IMR-90 (cell line): ENCODE measurements at regions not wholly inside any gene's neighbourhood (a gene's known extent, or its start where the extent isn't known, plus 50 kb on each side); places are given as distances from the start of the nearest gene placed in this dataset.

Experiments
- ATAC-seq: fragments of 200-7000 bp; cut with Tn5 transposase; 2 replicates; pipeline ENCODE4 v1.9.1; 2020; ENCODE audit warnings: low read depth, mild to moderate bottlenecking, moderate library complexity
- BruUV-seq: library from RNA; stranded (reverse); fragments of 400-500 nt; replicated peaks from 2 replicates; lab custom pipeline; 2021; lab: Mats Ljungman, UMichigan
- CTCF ChIA-PET: fragments of 300-600 bp; formaldehyde crosslinking; extraction: SDS; loops from one replicate; lab custom pipeline; 2021; ENCODE audit warnings: antibody characterized with exemption; lab: Yijun Ruan, JAX
- POLR2A ChIA-PET: fragments of 300-600 bp; sonication (Branson Sonifier 250); formaldehyde crosslinking; loops from one replicate; lab custom pipeline; 2022; ENCODE audit warnings: antibody characterized with exemption; ENCODE audit not compliant: unreplicated experiment; lab: Charles Lee
- DNase-seq: peaks from one replicate; pipeline ENCODE4 v3.0.0; 2013
- H2AFZ ChIP-seq: replicated peaks from 2 replicates; pipeline ENCODE3; 2013; ENCODE audit warnings: low read length, mild to moderate bottlenecking; ENCODE audit not compliant: poor library complexity
- H2AK5ac ChIP-seq: 2 replicates; pipeline ENCODE4 v1.6.1; 2013; ENCODE audit warnings: low read depth, low read length, inconsistent platforms
- H2AK9ac ChIP-seq: replicated peaks from 2 replicates; pipeline ENCODE3; 2013; ENCODE audit warnings: mild to moderate bottlenecking, low read depth, low read length, moderate library complexity; ENCODE audit not compliant: poor library complexity
- H2BK120ac ChIP-seq: 2 replicates; pipeline ENCODE4 v1.6.1; 2013; ENCODE audit warnings: low read depth, low read length, inconsistent platforms
- H2BK15ac ChIP-seq: 3 replicates; pipeline ENCODE4 v1.6.1; 2013; ENCODE audit warnings: low read depth, low read length, inconsistent platforms
- H2BK20ac ChIP-seq: 2 replicates; pipeline ENCODE4 v1.6.1; 2013; ENCODE audit warnings: low read depth, mild to moderate bottlenecking, inconsistent platforms, low read length, moderate library complexity
- H2BK5ac ChIP-seq: 2 replicates; pipeline ENCODE4 v1.6.1; 2013; ENCODE audit warnings: mild to moderate bottlenecking, low read depth, low read length, inconsistent platforms; ENCODE audit not compliant: poor library complexity, severe bottlenecking
- H3K14ac ChIP-seq: replicated peaks from 2 replicates; pipeline ENCODE4 v1.6.1; 2013; ENCODE audit warnings: low read depth, low read length, inconsistent platforms
- H3K18ac ChIP-seq: 2 replicates; pipeline ENCODE4 v1.6.1; 2013; ENCODE audit warnings: low read depth, low read length, control low read depth
- H3K23ac ChIP-seq: 2 replicates; pipeline ENCODE4 v1.6.1; 2013; ENCODE audit warnings: low read depth, low read length, inconsistent platforms
- H3K27ac ChIP-seq: 2 replicates; pipeline ENCODE4 v1.5.1; 2013; ENCODE audit warnings: mild to moderate bottlenecking, control low read depth, low read length; ENCODE audit not compliant: insufficient read depth
- H3K27me3 ChIP-seq: 2 replicates; pipeline ENCODE4 v1.6.1; 2013; ENCODE audit warnings: low read length; ENCODE audit not compliant: control insufficient read depth, insufficient read depth
- H3K36me3 ChIP-seq: 2 replicates; pipeline ENCODE4 v1.6.1; 2013; ENCODE audit warnings: low read length, mixed read lengths; ENCODE audit not compliant: control insufficient read depth, insufficient read depth
- H3K4ac ChIP-seq: 2 replicates; pipeline ENCODE4 v1.6.1; 2013; ENCODE audit warnings: low read depth, low read length, inconsistent platforms
- H3K4me1 ChIP-seq: 2 replicates; pipeline ENCODE4 v1.6.1; 2013; ENCODE audit warnings: low read length, mixed read lengths; ENCODE audit not compliant: control insufficient read depth, insufficient read depth
- H3K4me2 ChIP-seq: 2 replicates; pipeline ENCODE4 v1.6.1; 2013; ENCODE audit warnings: low read depth, mild to moderate bottlenecking, control low read depth, low read length, moderate library complexity
- H3K4me3 ChIP-seq: 2 replicates; pipeline ENCODE4 v1.5.1; 2013; ENCODE audit warnings: low read depth, mild to moderate bottlenecking, control low read depth, low read length, moderate library complexity; ENCODE audit not compliant: insufficient read depth
- H3K56ac ChIP-seq: 2 replicates; pipeline ENCODE4 v1.6.1; 2013; ENCODE audit warnings: low read length, inconsistent platforms; ENCODE audit not compliant: insufficient read depth; ENCODE audit errors: extremely low read depth
- H3K79me1 ChIP-seq, 2 experiments: 2 replicates each; pipeline ENCODE4 v1.6.1; 2013; ENCODE audit warnings: low read length in 2 of 2, inconsistent platforms in 1 of 2, low read depth in 1 of 2
- H3K9ac ChIP-seq: 2 replicates; pipeline ENCODE4 v1.6.1; 2013; ENCODE audit warnings: low read depth, low read length, control low read depth
- H3K9me1 ChIP-seq: 2 replicates; pipeline ENCODE4 v1.6.1; 2013; ENCODE audit warnings: low read length, inconsistent platforms; ENCODE audit not compliant: insufficient read depth
- H3K9me3 ChIP-seq: 2 replicates; pipeline ENCODE4 v1.6.1; 2013; ENCODE audit warnings: low read length; ENCODE audit not compliant: control insufficient read depth, insufficient read depth
- H4K20me1 ChIP-seq: 2 replicates; pipeline ENCODE4 v1.6.1; 2013; ENCODE audit warnings: low read length, inconsistent platforms; ENCODE audit not compliant: insufficient read depth
- H4K5ac ChIP-seq: 2 replicates; pipeline ENCODE4 v1.6.1; 2013; ENCODE audit warnings: mild to moderate bottlenecking, low read depth, low read length, control low read depth
- H4K8ac ChIP-seq, 2 experiments: 2 replicates each; pipeline ENCODE4 v1.6.1; 2013; ENCODE audit warnings: low read depth in 2 of 2, low read length in 2 of 2, control low read depth in 1 of 2, inconsistent platforms in 1 of 2
- H4K91ac ChIP-seq: 2 replicates; pipeline ENCODE4 v1.6.1; 2013; ENCODE audit warnings: low read depth, low read length, inconsistent platforms; ENCODE audit not compliant: insufficient read depth
- CEBPB ChIP-seq: IDR thresholded peaks from 2 replicates; pipeline ENCODE4 v1.6.1; 2012; ENCODE audit warnings: low read depth, low read length, improper control_type of control experiment
- CHD1 ChIP-seq: IDR thresholded peaks from 2 replicates; pipeline ENCODE4 v1.6.1; 2012; ENCODE audit warnings: low read depth, low read length, improper control_type of control experiment
- CTCF ChIP-seq: conservative IDR thresholded peaks from 2 replicates; pipeline ENCODE4 v1.5.1; 2012; ENCODE audit warnings: mild to moderate bottlenecking, low read depth, low read length, improper control_type of control experiment
- ELK1 ChIP-seq: fragments of 150-350 bp; IDR thresholded peaks from 2 replicates; pipeline ENCODE4 v1.6.1; 2016; ENCODE audit warnings: low read depth, mild to moderate bottlenecking, low read length, moderate library complexity, borderline replicate concordance
- FOS ChIP-seq: fragments of 150-350 bp; IDR thresholded peaks from 2 replicates; pipeline ENCODE4 v1.6.1; 2016; ENCODE audit warnings: low read depth, low read length
- MAFK ChIP-seq: IDR thresholded peaks from 2 replicates; pipeline ENCODE4 v1.6.1; 2012; ENCODE audit warnings: low read depth, low read length, improper control_type of control experiment
- MAZ ChIP-seq: IDR thresholded peaks from 2 replicates; pipeline ENCODE4 v1.6.1; 2012; ENCODE audit warnings: low read depth, mild to moderate bottlenecking, low read length, improper control_type of control experiment, moderate library complexity, borderline replicate concordance
- POLR2A ChIP-seq: IDR thresholded peaks from 2 replicates; pipeline ENCODE4 v1.6.1; 2012; ENCODE audit warnings: mild to moderate bottlenecking, low read depth, low read length
- RAD21 ChIP-seq: IDR thresholded peaks from 2 replicates; pipeline ENCODE4 v1.6.1; 2012; ENCODE audit warnings: low read length, improper control_type of control experiment
- RCOR1 ChIP-seq: IDR thresholded peaks from 2 replicates; pipeline ENCODE4 v1.6.1; 2012; ENCODE audit warnings: mild to moderate bottlenecking, low read length, improper control_type of control experiment; ENCODE audit not compliant: insufficient replicate concordance
- RFX5 ChIP-seq: IDR thresholded peaks from 2 replicates; pipeline ENCODE4 v1.8.0; 2012; ENCODE audit warnings: low read depth, mild to moderate bottlenecking, low read length, moderate library complexity
- SMC3 ChIP-seq: fragments of 150-350 bp; IDR thresholded peaks from 2 replicates; pipeline ENCODE4 v1.6.1; 2016; ENCODE audit warnings: low read depth, mild to moderate bottlenecking, antibody characterized with exemption, low read length, moderate library complexity
- WGBS, 2 experiments: methylation state at CpG; one replicate each; pipeline versions ENCODE4 v1.1.5 to v1.1.7; 2013; ENCODE audit warnings: missing lambda C conversion rate in 2 of 2; ENCODE audit not compliant: insufficient read length in 1 of 2; ENCODE audit errors: extremely low coverage in 2 of 2; 5-methylcytosine and 5-hydroxymethylcytosine counted together
- dilution Hi-C: fragments of 300-500 bp; cut with HindIII; formaldehyde crosslinking; loops from one replicate; pipeline ENCODE4 v1.14.3; 2018; ENCODE audit warnings: low sequenced_read_pairs; ENCODE audit not compliant: unreplicated experiment
- in situ Hi-C: fragments of 300-500 bp; cut with MboI; formaldehyde crosslinking; loops from 3 replicates; pipeline ENCODE4 v1.14.3; 2019; ENCODE audit warnings: low sequenced_read_pairs, inconsistent platforms, mixed read lengths
- intact Hi-C: fragments of 100-400 bp; cut with micrococcal nuclease; formaldehyde crosslinking; loops from 2 replicates; pipeline ENCODE4 v1.10.0; 2022

GRCh38 chr3:82790307-82791097 lies 1029.1 kb upstream of the GBE1 start:
- Histone ChIP-seq H2BK15ac (no peak overlapping the region), H4K91ac (no peak overlapping the region), H4K8ac (no peak overlapping the region), H3K27me3 (no peaks in the 10 kb centered on the region), H2AK5ac (no peak overlapping the region), H4K20me1 (no peaks in the 10 kb centered on the region), H3K36me3 (no peaks in the 10 kb centered on the region), H3K9me3 (peaks cover 15% of the 10 kb centered on the region), H3K56ac (no peak overlapping the region), H2BK120ac (no peak overlapping the region), H4K5ac (no peak overlapping the region), H3K9me1 (no peaks in the 10 kb centered on the region), H2BK20ac (no peak overlapping the region), H3K14ac (no peak overlapping the region), H3K18ac (no peak overlapping the region), H3K4me1 (no peaks in the 10 kb centered on the region), H3K4me2 (no peak overlapping the region), H3K27ac (no peak overlapping the region), H3K23ac (no peak overlapping the region), H2BK5ac (no peak overlapping the region), H3K9ac (no peak overlapping the region), H3K79me1 (no peaks in the 10 kb centered on the region), H3K4ac (no peak overlapping the region), H2AFZ (no peak overlapping the region), H2AK9ac (no peak overlapping the region), H3K4me3 (no peak overlapping the region)
- POLR2A ChIA-PET, result no interaction called here
- dilution Hi-C loops (no loop called here), in situ Hi-C loops (no loop called here), intact Hi-C loops (loop anchor here (10.0 kb wide), 1 partner anchor 1904 kb away; no protein-coding TSS in a partner anchor)
- no peak for TF ChIP-seq SMC3
- TF ChIP-seq CTCF, result no peak
- no peak for TF ChIP-seq CHD1
- TF ChIP-seq MAFK, result no peak
- no peak for TF ChIP-seq CEBPB
- no peak for TF ChIP-seq RCOR1
- no peak for TF ChIP-seq RFX5
- no peak for TF ChIP-seq ELK1
- TF ChIP-seq POLR2A, result no peak
- TF ChIP-seq RAD21, result no peak
- TF ChIP-seq FOS, result no peak
- TF ChIP-seq MAZ, result no peak
- DNase-seq (no peak), ATAC-seq (no peak)
- WGBS, 2 experiments, result 51% methylated on average over 5 of the region's 13 CpGs; no CpG with 5 or more reads in 1 of the 2 experiments
- BruUV-seq, result no TSS peak
- CTCF ChIA-PET, result no interaction called here
